ENCODE measurements at regions not wholly inside any gene's neighbourhood (a gene's known extent, or its start where the extent isn't known, plus 50 kb on each side); places are given as distances from the start of the nearest gene placed in this dataset.

- TF ChIP-seq CTCF (IDR thresholded peaks at IDR 0.05; ENCODE audit: low read length) (no peak), EZH2phosphoT487 (IDR thresholded peaks at IDR 0.05; ENCODE audit: low read length) (no peak), EZH2 (optimal IDR thresholded peaks at IDR 0.05; ENCODE audit: low read depth, low read length) (no peak)
These were observed 275.8 kb upstream of the CDH20 start for GRCh38 chr18:61057443-61057842.
